Tibial nerve (tissue), 3 donors: ENCODE measurements at regions not wholly inside any gene's neighbourhood (a gene's known extent, or its start where the extent isn't known, plus 50 kb on each side); places are given as distances from the start of the nearest gene placed in this dataset.

Source experiments
- CTCF ChIP-seq, 5 experiments: fragments of 200-600 bp in 3 of 5; fragments of 450-650 bp in 2 of 5; sonication (generic) in 3 of 5; IDR thresholded peaks; one replicate each; pipeline ENCODE4 v1.5.1; 2016 to 2019; ENCODE audit warnings: antibody characterized with exemption in 5 of 5, mild to moderate bottlenecking in 3 of 5, moderate library complexity in 2 of 5
- POLR2A ChIP-seq, 2 donors: fragments of 450-650 bp; IDR thresholded peaks; one replicate each; pipeline ENCODE4 v1.6.1; 2017; ENCODE audit warnings: antibody characterized with exemption in 2 of 2, mild to moderate bottlenecking in 2 of 2, moderate library complexity in 2 of 2

- TF ChIP-seq CTCF (IDR thresholded peaks at IDR 0.05) (no peak), POLR2A (IDR thresholded peaks at IDR 0.05) (no peak)
These were observed 152.2 kb upstream of the RGS6 start for GRCh38 chr14:71780075-71780474.
